ENCODE measurements at regions not wholly inside any gene's neighbourhood (a gene's known extent, or its start where the extent isn't known, plus 50 kb on each side); places are given as distances from the start of the nearest gene placed in this dataset.

GRCh38 chr10:113245286-113245685 is 295.2 kb downstream of the TCF7L2 start:
- TF ChIP-seq, protein P1, sequence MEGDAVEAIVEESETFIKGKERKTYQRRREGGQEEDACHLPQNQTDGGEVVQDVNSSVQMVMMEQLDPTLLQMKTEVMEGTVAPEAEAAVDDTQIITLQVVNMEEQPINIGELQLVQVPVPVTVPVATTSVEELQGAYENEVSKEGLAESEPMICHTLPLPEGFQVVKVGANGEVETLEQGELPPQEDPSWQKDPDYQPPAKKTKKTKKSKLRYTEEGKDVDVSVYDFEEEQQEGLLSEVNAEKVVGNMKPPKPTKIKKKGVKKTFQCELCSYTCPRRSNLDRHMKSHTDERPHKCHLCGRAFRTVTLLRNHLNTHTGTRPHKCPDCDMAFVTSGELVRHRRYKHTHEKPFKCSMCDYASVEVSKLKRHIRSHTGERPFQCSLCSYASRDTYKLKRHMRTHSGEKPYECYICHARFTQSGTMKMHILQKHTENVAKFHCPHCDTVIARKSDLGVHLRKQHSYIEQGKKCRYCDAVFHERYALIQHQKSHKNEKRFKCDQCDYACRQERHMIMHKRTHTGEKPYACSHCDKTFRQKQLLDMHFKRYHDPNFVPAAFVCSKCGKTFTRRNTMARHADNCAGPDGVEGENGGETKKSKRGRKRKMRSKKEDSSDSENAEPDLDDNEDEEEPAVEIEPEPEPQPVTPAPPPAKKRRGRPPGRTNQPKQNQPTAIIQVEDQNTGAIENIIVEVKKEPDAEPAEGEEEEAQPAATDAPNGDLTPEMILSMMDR (IDR thresholded peaks at IDR 0.05 in 2 of 3, conservative IDR thresholded peaks at IDR 0.05 in 1 of 3; ENCODE audit: borderline replicate concordance in 1 of 3, insufficient read depth in 1 of 3, low read depth in 2 of 3, low read length in 2 of 3): no peak
- no peak for TF ChIP-seq CEBPB (IDR thresholded peaks at IDR 0.05; ENCODE audit: low read depth)
- TF ChIP-seq, protein P2, sequence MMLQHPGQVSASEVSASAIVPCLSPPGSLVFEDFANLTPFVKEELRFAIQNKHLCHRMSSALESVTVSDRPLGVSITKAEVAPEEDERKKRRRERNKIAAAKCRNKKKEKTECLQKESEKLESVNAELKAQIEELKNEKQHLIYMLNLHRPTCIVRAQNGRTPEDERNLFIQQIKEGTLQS (IDR thresholded peaks at IDR 0.05): no peak
- TF ChIP-seq EZH2 (IDR thresholded peaks at IDR 0.05): no peak
- no peak for TF ChIP-seq POLR2A (IDR thresholded peaks at IDR 0.05; ENCODE audit: borderline replicate concordance, extremely low read depth, insufficient read depth, insufficient read length)
- TF ChIP-seq SP1 (IDR thresholded peaks at IDR 0.05; ENCODE audit: low read depth): no peak
- no peak for TF ChIP-seq ZNF274 (IDR thresholded peaks at IDR 0.05; ENCODE audit: low read depth, low read length)
- no peak for TF ChIP-seq EZH2phosphoT487 (IDR thresholded peaks at IDR 0.05; ENCODE audit: borderline replicate concordance)
- no peak for TF ChIP-seq SIN3A (IDR thresholded peaks at IDR 0.05; ENCODE audit: low read depth)
- no peak for TF ChIP-seq ZFX (IDR thresholded peaks at IDR 0.05)
